Islet of Langerhans (tissue), 1 donor: ENCODE measurements at regions not wholly inside any gene's neighbourhood (a gene's known extent, or its start where the extent isn't known, plus 50 kb on each side); places are given as distances from the start of the nearest gene placed in this dataset.
"Not testable (repeated sequence)": the region's sequence is repeated elsewhere in the genome, so short reads cannot be mapped to it uniquely, and the experiment has no call there.

Source experiments
- FAIRE-seq: peaks from one replicate; lab custom pipeline; 2011; peaks lifted over from hg19 to GRCh38; lab: Jason Lieb, UNC

DNA sequence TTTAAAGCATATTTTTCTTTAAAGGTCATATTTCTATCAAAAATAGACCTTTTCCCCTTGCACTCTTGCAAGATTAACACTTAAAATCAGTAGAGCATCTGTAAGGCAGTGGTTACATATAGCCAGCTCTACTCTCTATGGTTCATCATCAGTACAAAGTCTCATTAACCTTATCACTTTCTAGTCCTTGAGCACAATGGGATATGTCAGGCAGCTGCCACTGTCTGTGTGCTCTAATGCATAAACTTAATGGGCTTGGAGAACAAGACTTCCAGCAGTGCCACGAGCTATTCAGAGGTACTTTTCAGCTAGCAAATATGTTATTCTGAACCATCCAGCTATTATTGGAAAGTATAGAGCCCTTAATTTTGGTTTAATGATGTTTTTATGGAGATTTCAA lies 393.7 kb downstream of the GASK1B start:
- no peak for FAIRE-seq

GRCh38 chr4:157776930-157777528 lies 395.8 kb downstream of the GASK1B start:
- FAIRE-seq, result no peak

- no peak for FAIRE-seq
These were observed 396.9 kb downstream of the GASK1B start for GRCh38 chr4:157775971-157776370.

DNA sequence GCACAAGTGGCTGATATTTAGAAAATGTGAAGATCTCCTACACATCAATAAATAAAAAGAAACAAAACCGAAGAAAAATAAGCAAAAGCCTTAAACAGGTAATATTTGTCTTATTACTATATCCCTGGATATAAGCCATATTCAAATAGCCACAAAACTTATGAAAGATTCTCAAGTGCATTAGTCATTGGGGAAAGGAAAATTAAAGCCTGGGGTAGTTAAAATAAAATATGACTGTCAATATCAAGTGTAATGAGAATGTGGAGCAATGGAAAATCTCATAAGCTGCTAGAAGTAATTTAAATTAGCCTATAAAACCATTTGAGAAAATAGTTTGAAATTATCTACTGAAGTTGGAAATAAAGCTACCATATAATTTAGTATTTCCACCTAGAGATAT lies 399.9 kb downstream of the GASK1B start:
- no peak for FAIRE-seq

GRCh38 chr4:157768419-157768818 lies 404.4 kb downstream of the GASK1B start:
- no peak for FAIRE-seq

DNA sequence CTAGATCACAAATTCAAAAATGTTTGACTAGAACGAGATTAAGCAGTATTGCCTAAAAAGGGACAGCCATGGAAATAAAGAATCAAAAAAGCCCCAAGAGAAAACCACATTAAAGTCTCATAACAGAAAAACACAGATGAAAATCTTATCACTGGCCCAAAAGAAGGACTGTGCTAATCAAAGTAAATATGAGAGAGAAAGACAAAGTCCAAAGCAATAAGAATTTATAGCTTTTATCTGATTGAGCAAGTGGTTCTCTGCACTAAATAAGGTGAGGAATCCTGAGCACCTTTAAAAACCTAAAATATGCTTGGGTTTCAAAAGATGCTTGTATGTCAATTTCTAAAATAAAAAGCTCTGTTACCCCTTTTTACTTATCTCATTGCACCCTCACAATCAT lies 409.3 kb downstream of the GASK1B start:
- FAIRE-seq, result no peak

- FAIRE-seq, result no peak
These were observed 418.4 kb downstream of the GASK1B start for GRCh38 chr4:157754410-157754809.

DNA sequence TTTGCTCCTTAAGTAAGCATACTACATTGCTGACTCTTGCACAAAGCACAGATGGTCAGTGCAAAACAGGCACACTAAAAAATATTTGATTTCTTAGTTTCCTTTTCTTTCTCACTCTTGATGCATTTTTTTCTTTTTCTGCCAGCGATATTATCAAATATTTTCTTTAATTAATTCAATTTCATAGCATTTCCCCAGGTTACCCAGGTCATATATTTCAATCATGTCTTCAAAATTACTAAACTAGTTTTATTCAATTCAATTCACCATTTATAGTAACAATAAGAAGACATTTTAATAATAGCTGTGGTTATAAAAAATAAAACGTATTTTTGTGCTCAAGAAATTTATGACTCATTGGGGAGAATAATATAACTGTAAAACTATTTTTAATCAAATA lies 421.2 kb downstream of the GASK1B start:
- peak; percentile 38 for FAIRE-seq

- FAIRE-seq, result no peak
These were observed 431.2 kb downstream of the GASK1B start for GRCh38 chr4:157741642-157742041.

DNA sequence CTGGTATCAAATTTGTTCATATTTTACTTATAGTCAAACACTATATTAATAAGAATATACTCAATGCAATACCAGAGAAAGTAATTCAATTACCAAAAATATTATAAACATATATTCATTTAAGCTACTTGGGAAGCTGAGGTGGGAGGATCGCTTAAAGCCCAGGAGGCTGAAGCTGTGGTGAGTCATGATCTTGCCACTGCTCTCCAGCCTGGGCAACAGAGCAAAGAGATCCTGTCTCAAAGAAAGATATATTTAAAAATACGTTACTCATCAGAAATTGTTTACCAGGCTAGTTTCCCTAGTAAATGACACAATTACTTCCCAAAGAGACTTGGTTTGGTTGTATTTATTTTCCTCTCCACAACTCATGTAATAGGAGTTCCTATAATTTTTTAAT lies 433.6 kb downstream of the GASK1B start:
- peak; percentile 97 for FAIRE-seq

DNA sequence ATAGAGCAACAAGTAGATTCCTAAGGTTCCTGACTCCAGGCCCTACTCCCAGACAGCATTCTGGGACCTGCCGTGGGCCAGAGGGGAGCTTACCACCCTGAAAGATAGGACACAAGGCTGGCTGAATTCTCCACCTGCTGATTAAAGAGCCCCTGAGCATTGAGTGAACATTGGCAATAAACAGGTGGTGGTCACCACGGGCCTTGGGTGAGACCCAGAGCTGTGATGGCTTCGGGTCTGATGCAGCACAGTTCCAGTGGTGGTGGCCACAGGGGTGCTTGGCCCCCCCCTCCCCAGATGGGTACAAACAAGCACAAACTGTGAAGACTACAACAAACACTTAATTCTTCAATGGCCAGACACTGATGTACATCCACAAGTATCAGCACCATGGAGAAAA lies 444.6 kb downstream of the GASK1B start:
- FAIRE-seq, result no peak

DNA sequence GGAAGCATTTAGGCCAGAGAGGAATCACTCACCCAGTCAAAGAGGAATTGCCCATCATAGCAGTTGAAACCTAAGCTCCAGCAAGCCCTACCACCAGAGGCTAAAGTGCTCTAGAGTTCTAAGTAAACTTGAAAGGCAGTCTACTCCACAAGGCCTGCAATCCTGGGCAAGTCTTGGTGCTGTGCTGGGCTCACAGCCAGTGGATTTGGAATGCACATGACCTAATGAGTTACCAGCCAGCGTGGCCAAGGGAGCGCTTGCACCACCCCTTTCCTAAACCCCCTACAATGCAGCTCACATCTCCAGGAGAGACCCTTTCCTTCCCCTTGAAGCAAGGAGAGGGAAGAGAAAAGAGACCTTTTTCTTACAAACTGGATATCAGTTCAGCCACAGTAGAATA lies 445.7 kb downstream of the GASK1B start:
- no peak for FAIRE-seq

DNA sequence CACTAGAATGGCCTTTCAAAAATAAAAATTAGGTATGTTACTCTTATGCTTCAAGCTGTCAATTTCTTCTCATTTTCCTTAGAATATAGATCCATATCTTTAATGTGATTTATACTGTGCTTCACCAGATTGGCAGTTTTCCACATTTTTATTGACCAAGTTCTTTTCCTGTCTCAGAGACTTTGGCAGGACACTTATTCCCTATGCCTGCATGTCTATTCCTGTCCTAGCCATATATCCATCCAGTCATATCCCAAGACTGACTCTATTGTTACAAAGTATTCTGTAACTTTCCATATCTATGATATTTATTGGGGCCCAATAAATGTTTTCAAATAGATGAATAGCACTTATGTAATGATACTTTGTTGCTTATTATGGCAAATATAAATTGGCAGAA lies 450.7 kb downstream of the GASK1B start:
- FAIRE-seq, result no peak

- FAIRE-seq, result peak; percentile 91
These were observed 459.5 kb downstream of the GASK1B start for GRCh38 chr4:157713342-157713741.

DNA sequence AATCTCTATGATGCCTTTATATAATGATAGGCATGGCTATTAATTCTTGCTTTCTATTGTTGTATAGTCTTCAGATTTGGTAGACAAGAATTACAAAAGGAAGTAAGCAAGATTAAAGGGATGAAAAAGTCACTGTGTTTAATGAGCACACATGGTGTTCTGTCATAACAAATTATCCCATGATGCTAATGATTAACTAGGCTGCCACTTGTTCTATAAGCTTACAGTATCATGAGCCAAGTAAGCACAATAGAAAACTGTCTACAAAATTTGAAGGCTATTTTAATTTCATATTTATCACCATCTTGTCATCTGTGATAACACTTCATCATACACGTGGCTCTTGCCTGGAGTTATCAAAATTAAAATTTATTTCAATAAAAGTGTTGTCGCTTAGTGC lies 466.7 kb downstream of the GASK1B start:
- peak; percentile 24 for FAIRE-seq

GRCh38 chr4:157702831-157703230 lies 470.0 kb downstream of the GASK1B start:
- no peak for FAIRE-seq

- FAIRE-seq, result no peak
These were observed 471.2 kb downstream of the GASK1B start for GRCh38 chr4:157701695-157701994.

DNA sequence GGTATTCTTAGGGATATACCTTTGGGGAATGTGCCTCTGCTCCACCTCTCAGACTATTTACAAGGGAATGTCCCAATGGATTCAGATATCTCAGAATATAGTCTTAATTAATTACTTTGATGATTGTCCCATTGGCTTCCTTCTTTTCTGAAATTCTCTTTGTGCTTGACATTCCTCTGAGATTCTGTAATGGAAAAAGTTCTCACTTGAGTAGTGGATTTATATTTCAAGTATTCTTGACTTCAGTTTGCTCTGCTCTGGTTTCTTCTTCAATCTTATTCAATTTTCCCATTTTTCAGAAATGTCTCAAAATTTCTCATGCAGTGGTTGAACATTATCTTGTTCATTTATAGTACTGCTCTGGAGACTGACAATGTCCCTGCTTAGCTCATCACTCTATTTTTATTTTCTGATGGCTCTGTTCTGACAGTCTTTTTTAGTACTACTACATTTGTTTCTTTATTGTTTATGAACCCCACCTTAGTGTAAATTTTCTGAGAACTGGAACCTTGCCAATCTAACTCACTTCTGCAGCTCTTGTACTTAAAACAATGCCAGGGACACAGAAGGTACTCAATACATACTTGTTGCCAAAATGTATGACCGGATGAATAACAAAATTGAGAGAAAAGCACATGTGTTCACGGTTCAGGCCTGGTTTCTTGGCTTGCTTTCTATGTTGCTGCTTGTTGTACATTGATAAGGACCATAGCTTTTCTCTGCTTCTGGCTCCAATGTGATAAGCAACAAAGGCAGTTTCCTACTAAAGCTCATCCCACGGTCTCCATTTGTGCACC lies 471.7 kb downstream of the GASK1B start:
- FAIRE-seq, result no peak

DNA sequence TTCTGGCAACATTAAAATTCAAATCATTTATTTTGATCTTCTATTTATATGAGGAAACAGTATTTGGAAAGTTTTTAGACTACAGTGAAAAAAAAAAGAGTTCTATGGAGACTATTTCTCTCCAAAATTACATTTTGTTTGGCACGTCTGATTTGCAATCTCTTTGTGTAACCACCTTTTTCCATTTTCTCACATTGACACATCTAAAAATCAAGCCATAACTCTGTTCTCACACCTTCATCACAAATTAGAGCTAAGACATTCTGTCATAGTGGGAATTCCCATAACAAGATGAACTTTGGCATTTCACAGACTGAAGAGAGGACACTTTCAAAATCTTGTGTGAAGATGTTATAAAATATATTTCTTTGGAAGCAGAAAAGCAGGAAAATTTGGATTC lies 468.9 kb downstream of the GRIA2 start:
- FAIRE-seq, result no peak

DNA sequence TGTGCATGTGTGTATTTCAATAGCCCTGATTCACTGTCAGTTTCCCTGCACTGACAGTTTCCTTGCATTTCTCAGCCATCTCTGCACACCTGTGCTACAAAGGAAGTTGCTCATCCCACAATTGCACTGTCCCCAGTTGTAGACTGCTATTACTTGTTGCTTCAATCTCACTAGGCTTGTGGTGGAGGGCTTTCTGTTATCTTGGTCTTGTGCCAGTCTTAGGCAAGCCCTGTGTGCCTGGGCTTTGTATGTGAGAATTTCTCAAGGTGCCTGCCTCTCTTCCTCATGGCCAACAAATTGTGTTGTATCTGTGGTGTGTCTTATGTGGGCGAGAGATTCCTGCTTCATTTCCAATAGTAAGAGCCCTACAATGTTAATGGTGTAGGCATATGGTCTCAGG lies 467.4 kb downstream of the GRIA2 start:
- FAIRE-seq, result no peak

- not testable (repeated sequence) for FAIRE-seq
These were observed 458.8 kb downstream of the GRIA2 start for GRCh38 chr4:157679326-157679725.

DNA sequence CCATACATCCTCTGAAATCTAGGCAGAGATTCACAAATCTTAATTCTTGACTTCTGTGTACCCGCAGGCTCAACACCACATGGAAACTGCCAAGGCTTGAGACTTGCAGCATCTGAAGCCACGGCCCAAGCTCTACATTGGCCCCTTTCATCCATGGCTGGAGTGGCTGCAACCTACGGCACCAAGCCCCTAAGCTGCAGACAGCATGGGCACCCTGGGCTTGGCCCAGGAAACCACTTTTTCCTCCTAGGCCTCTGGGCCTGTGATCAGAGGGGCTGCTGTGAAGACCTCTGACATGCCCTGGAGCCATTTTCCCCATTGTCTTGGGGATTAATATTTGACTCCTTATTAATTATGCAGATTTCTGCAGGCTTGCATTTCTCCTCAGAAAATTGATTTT lies 457.9 kb downstream of the GRIA2 start:
- FAIRE-seq, result no peak

DNA sequence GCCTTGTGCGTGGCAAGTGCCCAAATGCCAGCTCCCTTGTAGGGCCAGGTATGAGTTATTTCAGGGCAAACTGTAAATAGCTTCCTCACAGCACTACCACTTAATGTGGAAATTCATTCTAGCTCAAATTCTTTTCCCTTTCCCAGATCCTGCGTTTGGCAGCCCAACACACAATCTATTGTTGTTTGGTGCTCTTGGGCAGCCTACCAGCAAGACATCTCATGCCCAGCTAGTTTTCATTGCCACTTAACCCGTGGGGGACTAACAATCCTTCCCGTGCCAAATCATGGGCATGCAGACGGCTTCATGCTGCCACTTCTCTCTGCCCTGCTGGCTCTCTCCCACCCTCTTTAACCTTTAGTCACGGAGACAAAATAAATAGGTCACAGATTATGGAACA lies 454.2 kb downstream of the GRIA2 start:
- FAIRE-seq, result no peak

DNA sequence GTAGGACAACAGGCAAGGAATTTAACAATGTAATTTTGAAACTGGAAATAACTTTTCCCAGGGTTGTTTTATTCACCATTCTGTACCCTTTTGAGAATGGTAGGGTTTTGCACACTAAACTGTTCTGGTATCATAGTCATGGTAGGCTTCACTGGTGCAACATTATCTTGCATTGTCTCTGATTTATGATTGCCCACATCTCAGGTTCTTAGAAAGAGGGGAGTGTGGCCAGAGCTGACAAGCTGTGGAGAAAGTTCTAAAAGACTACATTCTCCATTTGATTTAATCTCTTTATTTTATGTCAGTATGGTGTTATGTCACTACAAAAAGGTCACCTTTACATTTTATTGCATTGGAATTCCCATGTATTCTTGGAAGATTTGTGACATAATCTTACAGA lies 447.3 kb downstream of the GRIA2 start:
- no peak for FAIRE-seq
